Neural cell (in vitro differentiated cells): ENCODE measurements at regions not wholly inside any gene's neighbourhood (a gene's known extent, or its start where the extent isn't known, plus 50 kb on each side); places are given as distances from the start of the nearest gene placed in this dataset.

Experiments used
- H2AFZ ChIP-seq: fragments of 200-600, 300-800 bp; sonication (generic), shearing (Covaris generic); 2 replicates; pipeline ENCODE4 v1.6.0; 2014; ENCODE audit warnings: low read depth, mild to moderate bottlenecking, antibody characterized with exemption, low read length, moderate library complexity
- H3F3A ChIP-seq: fragments of 200-600 bp; shearing (Covaris generic); 2 replicates; pipeline ENCODE4 v1.6.1; 2016; ENCODE audit warnings: mild to moderate bottlenecking, moderate library complexity, mixed read lengths, antibody characterized with exemption, low read length; ENCODE audit not compliant: insufficient read depth, poor library complexity, severe bottlenecking
- H3K27ac ChIP-seq: fragments of 200-600, 300-800 bp; sonication (generic), shearing (Covaris generic); 2 replicates; pipeline ENCODE4 v1.5.1; 2014; ENCODE audit warnings: mild to moderate bottlenecking, low read length, moderate library complexity
- H3K27me3 ChIP-seq: fragments of 300-800, 200-600 bp; sonication (generic), shearing (Covaris generic); 2 replicates; pipeline ENCODE4 v1.6.0; 2014; ENCODE audit warnings: mild to moderate bottlenecking, low read depth, low read length, moderate library complexity; ENCODE audit not compliant: insufficient read depth
- H3K36me3 ChIP-seq: fragments of 300-800, 200-600 bp; sonication (generic), shearing (Covaris generic); 2 replicates; pipeline ENCODE4 v1.5.1; 2014; ENCODE audit warnings: mild to moderate bottlenecking, antibody characterized with exemption, low read length, moderate library complexity; ENCODE audit not compliant: insufficient read depth
- H3K4me2 ChIP-seq: fragments of 300-800, 200-600 bp; sonication (generic), shearing (Covaris generic); 2 replicates; pipeline ENCODE4 v1.6.0; 2014; ENCODE audit warnings: mild to moderate bottlenecking, low read length
- H3K4me3 ChIP-seq: fragments of 300-800, 200-600 bp; sonication (generic), shearing (Covaris generic); 2 replicates; pipeline ENCODE4 v1.5.1; 2014; ENCODE audit warnings: mild to moderate bottlenecking, low read length, moderate library complexity
- H3K79me2 ChIP-seq: fragments of 200-600 bp; shearing (Covaris generic); replicated peaks from 2 replicates; pipeline ENCODE4 v1.6.0; 2014; ENCODE audit warnings: mild to moderate bottlenecking, low read length, moderate library complexity; ENCODE audit not compliant: insufficient read depth
- H3K9ac ChIP-seq: fragments of 300-800, 200-600 bp; sonication (generic), shearing (Covaris generic); 2 replicates; pipeline ENCODE4 v1.6.1; 2016; ENCODE audit warnings: mild to moderate bottlenecking, low read length, mixed read lengths
- H3K9me2 ChIP-seq: fragments of 200-600 bp; shearing (Covaris generic); 2 replicates; pipeline ENCODE4 v1.6.1; 2016; ENCODE audit warnings: mild to moderate bottlenecking, low read length, mixed read lengths; ENCODE audit not compliant: insufficient read depth
- H3K9me3 ChIP-seq: fragments of 200-600, 300-800 bp; sonication (generic), shearing (Covaris generic); 2 replicates; pipeline ENCODE4 v1.6.1; 2016; ENCODE audit warnings: mild to moderate bottlenecking, mixed run types, low read length, moderate library complexity, mixed read lengths
- H4K20me1 ChIP-seq: fragments of 200-600 bp; shearing (Covaris generic); 2 replicates; pipeline ENCODE4 v1.6.1; 2016; ENCODE audit warnings: mild to moderate bottlenecking, mixed run types; ENCODE audit not compliant: insufficient read depth
- CTCF ChIP-seq: fragments of 450-650 bp; IDR thresholded peaks from 2 replicates; pipeline ENCODE4 v1.5.1; 2014; ENCODE audit warnings: antibody characterized with exemption, mild to moderate bottlenecking, moderate library complexity; ENCODE audit not compliant: poor library complexity, severe bottlenecking
- EP300 ChIP-seq: fragments of 450-650 bp; conservative IDR thresholded peaks from 2 replicates; pipeline ENCODE4 v1.6.1; 2014; ENCODE audit warnings: antibody characterized with exemption, mild to moderate bottlenecking, moderate library complexity; ENCODE audit not compliant: poor library complexity, severe bottlenecking
- EZH2 ChIP-seq: fragments of 200-600, 300-800 bp; shearing (Covaris generic), sonication (generic); IDR thresholded peaks from 2 replicates; pipeline ENCODE4 v1.6.1; 2014; ENCODE audit warnings: antibody characterized with exemption, low read length, borderline replicate concordance, mild to moderate bottlenecking; ENCODE audit not compliant: insufficient read depth, poor library complexity, severe bottlenecking
- MXI1 ChIP-seq: fragments of 450-650 bp; conservative IDR thresholded peaks from 2 replicates; pipeline ENCODE4 v1.6.1; 2014; ENCODE audit warnings: antibody characterized with exemption, mild to moderate bottlenecking; ENCODE audit not compliant: poor library complexity, severe bottlenecking
- POLR2AphosphoS5 ChIP-seq: IDR thresholded peaks from 2 replicates; pipeline ENCODE4 v1.6.1; 2012
- RAD21 ChIP-seq: fragments of 450-650 bp; conservative IDR thresholded peaks from 2 replicates; pipeline ENCODE4 v1.6.1; 2014; ENCODE audit warnings: antibody characterized with exemption, mild to moderate bottlenecking, moderate library complexity
- REST ChIP-seq: IDR thresholded peaks from 2 replicates; pipeline ENCODE4 v1.6.1; 2012; ENCODE audit warnings: borderline replicate concordance
- SMC3 ChIP-seq: fragments of 450-650 bp; conservative IDR thresholded peaks from 2 replicates; pipeline ENCODE4 v1.6.1; 2014; ENCODE audit warnings: antibody characterized with exemption, mild to moderate bottlenecking, moderate library complexity; ENCODE audit not compliant: poor library complexity
- TAF1 ChIP-seq: IDR thresholded peaks from 2 replicates; pipeline ENCODE4 v1.6.1; 2012; ENCODE audit warnings: low read depth

- no peak for TF ChIP-seq POLR2AphosphoS5
- no peak for TF ChIP-seq EZH2
- no peak for TF ChIP-seq SMC3
- TF ChIP-seq MXI1 = no peak
- H4K20me1 ChIP-seq = no peaks in the 10 kb centered on the region
- H3K36me3 ChIP-seq = no peaks in the 10 kb centered on the region
- no peak overlapping the region for H3K9ac ChIP-seq
- no peaks in the 10 kb centered on the region for H3K9me3 ChIP-seq
- no peaks in the 10 kb centered on the region for H3K27me3 ChIP-seq
- H3F3A ChIP-seq = no peaks in the 10 kb centered on the region
- H3K79me2 ChIP-seq = no peaks in the 10 kb centered on the region
- no peak overlapping the region for H3K4me2 ChIP-seq
- no peak overlapping the region for H2AFZ ChIP-seq
- H3K4me3 ChIP-seq = no peak overlapping the region
- H3K27ac ChIP-seq = no peak overlapping the region
- H3K9me2 ChIP-seq = no peaks in the 10 kb centered on the region
These were observed 1263.1 kb downstream of the PCDH7 start for GRCh38 chr4:31983246-31983645.

GRCh38 chr4:31983677-31984076 lies 1263.5 kb downstream of the PCDH7 start:
- Histone ChIP-seq H3K9me3 (no peaks in the 10 kb centered on the region), H4K20me1 (no peaks in the 10 kb centered on the region), H3K4me2 (no peak overlapping the region), H3F3A (no peaks in the 10 kb centered on the region), H3K27me3 (no peaks in the 10 kb centered on the region), H2AFZ (no peak overlapping the region), H3K79me2 (no peaks in the 10 kb centered on the region), H3K4me3 (no peak overlapping the region), H3K9ac (no peak overlapping the region), H3K9me2 (no peaks in the 10 kb centered on the region), H3K36me3 (no peaks in the 10 kb centered on the region), H3K27ac (no peak overlapping the region)
- no peak for TF ChIP-seq REST
- no peak for TF ChIP-seq RAD21
- no peak for TF ChIP-seq POLR2AphosphoS5
- TF ChIP-seq TAF1 = no peak
- no peak for TF ChIP-seq MXI1
- no peak for TF ChIP-seq CTCF
- no peak for TF ChIP-seq EZH2
- TF ChIP-seq SMC3 = no peak
- no peak for TF ChIP-seq EP300
